HG03558 (cell line): ENCODE measurements at regions not wholly inside any gene's neighbourhood (a gene's known extent, or its start where the extent isn't known, plus 50 kb on each side); places are given as distances from the start of the nearest gene placed in this dataset.
"Not testable (repeated sequence)": the region's sequence is repeated elsewhere in the genome, so short reads cannot be mapped to it uniquely, and the experiment has no call there.

Source experiments
- ATAC-seq: cut with Tn5 transposase; IDR thresholded peaks from one replicate; pipeline ENCODE4 v1.9.1; 2021; ENCODE audit warnings: moderate number of reproducible peaks; ENCODE audit not compliant: unreplicated experiment; ENCODE audit errors: extremely low read depth

- ATAC-seq, result no peak
Measured at GRCh38 chr19:27876976-27877512, 1335.9 kb downstream of the UQCRFS1 start.

DNA sequence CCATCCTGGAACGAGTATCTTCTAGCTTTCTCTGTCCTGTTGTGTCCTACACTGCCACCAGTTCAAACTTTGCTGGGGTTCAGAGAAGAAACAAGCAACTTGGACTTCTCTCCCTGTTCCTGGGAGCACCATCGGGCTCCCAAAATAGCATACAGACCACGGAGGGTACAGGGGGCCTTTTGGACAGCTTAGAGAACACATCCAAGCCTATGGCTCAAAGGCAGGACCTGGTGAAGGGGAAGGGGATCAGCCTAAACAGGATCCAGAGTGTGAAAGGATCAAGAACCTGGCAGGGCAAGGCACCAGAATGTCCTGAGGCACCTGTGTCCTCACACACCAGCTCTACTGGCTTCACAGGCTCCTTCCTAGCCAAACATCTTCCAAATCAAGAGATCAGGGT, 1336.5 kb downstream of the UQCRFS1 start:
- no peak for ATAC-seq

GRCh38 chr19:27872370-27872769, 1340.6 kb downstream of the UQCRFS1 start:
- ATAC-seq, result no peak

DNA sequence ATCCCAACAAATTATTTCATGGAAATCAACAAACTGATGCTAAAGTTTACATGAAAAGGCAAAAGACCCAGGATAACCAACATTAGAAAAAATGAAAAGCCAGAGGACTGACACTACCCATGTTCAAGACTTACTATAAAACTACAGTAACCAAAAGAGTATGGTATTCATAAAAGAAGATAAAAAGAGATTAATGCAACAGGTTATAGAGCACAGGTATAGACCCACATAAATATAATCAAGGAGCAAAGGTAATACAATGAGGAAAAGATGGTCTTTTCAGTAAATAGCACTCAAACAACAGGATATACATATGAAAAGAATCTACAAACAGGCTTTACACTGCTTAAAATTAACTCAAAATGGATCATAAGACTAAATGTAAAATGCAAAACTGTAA, 1342.7 kb downstream of the UQCRFS1 start:
- ATAC-seq, result no peak

DNA sequence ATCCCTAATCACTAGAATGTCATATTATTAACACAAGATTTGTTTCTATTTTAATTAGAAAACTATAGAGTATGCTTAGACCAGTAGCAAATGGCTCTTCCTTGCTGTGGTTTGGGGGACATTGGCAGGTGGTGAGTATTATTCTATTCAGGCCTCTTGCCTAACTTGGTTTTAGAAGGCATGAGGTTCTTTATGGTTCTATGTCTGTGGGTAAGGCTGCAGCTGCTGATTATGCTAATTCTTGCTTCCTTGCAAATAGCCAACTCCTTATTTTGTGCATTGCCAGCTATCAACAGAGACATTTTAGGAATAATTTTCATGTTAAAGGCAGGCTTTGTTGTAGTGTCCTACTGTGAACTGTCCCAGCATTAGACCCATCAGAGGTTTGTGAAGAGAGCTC, 1344.9 kb downstream of the UQCRFS1 start:
- no peak for ATAC-seq

GRCh38 chr19:27865927-27866777, 1346.8 kb downstream of the UQCRFS1 start:
- no peak for ATAC-seq

DNA sequence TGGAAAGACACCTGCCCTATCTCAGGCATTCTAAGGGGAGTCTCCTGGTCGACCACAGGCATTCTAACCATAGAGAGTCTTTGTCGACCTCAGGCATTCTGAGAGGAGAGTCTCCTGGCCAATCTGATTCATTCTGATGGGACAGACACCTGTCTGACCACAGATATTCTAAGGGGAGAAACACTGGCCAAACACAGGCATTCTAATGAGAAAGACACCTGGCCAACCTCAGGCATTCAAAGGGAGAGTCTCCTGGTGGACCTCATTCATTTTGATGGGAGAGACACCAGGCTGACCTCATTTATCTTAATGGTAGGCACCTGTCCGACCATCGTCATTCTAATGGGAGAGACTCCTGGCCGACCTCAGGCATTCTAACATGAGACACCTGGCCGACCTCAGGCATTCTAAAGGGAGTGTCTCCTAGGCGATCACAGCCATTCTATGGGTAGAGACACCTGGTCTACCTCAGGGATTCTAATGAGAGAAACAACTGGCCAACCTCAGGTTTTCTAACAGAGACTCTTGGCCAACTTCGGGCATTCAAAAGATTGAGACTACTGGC, 1351.5 kb downstream of the UQCRFS1 start:
- ATAC-seq, result no peak

DNA sequence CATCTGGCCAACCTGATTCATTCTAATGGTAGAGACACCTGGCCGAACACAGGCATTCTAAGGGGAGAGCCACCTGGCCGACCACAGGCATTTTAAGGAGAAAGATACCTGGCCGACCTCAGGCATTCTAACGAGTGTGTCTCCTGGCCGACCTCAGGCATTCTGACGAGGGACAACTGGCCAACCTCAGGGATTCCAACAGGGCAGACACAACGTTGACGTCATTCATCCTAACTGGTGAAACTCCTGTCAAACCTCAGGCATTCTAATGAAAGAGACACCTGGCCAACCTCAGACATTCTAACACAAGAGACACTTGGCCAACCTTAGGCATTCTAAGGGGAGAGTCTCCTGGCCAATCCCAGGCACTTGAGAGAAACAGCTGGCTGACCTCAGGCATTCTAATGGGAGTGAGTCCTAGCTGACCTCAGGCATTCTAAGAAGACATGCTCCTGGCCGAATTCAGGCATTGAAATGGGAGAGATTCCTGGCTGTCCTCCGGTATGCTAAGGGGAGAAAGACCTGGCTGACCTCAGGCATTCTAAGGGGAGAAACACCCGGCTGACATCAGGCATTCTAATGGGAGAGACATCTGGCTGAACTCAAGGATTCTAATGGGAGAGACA, 1352.5 kb downstream of the UQCRFS1 start:
- no peak for ATAC-seq

DNA sequence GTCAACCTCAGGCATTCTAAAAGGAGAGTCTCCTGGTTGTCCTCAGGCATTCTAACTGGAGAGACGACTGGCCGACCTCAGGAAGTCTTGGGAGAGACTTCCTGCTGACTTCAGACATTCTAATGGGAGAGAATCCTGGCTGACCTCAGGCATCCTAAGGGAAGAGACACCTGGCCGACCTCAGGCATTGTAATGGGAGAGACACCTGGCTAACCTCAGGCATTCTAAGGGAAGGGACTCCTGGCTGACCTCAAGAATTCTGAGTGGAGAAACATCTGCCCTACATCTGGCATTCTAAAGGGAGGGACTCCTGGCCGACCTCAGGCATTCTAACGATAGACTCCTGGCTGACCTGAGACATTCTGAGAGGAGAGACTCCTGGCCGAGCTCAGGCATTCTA, 1353.3 kb downstream of the UQCRFS1 start:
- no peak for ATAC-seq

DNA sequence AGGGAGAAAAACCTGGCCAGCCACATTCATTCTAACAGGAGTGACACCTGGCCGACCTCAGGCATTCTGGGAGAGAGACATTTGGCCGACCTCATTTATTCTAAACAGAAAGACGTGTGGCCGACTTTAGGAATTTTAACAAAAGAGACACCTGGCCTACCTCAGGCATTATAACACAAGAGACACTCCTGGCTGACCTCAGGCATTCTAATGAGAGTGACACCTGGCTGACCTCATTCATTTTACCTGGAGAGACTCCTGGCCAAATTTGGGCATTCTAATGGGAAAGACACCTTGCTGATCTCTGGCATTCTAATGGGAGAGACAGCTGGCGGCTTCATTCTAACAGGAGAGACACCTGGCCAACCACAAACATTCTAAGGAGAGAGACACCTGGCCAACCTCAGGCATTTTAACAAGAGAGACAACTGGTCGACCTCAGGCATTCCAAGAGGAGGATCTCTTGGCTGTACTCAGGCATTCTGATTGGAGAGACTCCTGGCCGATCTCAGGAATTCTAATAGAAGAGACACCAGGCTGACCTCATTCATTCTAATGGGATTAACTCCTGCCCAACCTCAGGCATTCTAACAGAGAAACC, 1353.9 kb downstream of the UQCRFS1 start:
- ATAC-seq, result no peak

DNA sequence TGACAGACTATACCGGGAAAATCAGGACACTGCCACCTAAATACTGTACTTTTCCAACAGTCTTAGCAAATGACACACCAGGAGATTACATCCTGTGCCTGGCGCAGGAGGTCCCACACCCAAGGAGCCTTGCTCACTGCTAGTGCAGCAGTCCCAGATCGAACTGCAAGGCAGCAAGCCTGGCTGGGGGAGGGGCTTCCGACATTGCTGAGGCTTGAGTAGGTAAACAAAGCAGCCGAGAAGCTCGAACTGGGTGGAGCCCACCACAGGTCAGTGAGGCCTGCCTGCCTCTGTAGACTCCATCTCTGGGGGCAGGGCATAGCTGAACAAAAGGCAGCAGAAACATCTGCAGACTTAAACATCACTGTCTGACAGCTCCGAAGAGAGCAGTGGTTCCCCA, 1360.0 kb downstream of the UQCRFS1 start:
- not testable (repeated sequence) for ATAC-seq

- no peak for ATAC-seq
Measured at GRCh38 chr19:27851543-27852060, 1361.3 kb downstream of the UQCRFS1 start.

DNA sequence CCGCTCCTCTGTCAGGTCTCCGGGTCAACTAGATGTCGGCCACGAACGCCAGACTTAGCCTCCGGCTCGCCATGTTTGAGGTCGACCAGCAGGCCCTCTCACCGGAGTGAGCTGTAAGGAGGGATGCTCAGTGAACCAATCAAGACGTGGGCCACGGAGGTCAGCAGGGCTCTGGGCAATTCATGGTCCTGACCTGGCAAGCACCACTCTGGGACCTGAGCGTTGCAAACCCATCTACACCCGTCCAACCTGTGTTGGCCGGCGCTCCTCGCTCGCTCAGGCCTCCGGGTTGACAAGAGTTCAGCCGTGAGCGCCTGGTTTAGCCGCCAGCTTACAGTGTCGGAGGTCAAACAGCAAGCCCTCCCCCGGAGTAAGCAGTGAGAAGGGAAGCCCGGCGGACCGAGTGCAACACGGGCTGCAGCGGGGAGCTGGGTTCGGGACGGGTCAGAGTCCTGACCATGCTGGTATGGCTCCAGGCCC, 1361.9 kb downstream of the UQCRFS1 start:
- ATAC-seq, result no peak

DNA sequence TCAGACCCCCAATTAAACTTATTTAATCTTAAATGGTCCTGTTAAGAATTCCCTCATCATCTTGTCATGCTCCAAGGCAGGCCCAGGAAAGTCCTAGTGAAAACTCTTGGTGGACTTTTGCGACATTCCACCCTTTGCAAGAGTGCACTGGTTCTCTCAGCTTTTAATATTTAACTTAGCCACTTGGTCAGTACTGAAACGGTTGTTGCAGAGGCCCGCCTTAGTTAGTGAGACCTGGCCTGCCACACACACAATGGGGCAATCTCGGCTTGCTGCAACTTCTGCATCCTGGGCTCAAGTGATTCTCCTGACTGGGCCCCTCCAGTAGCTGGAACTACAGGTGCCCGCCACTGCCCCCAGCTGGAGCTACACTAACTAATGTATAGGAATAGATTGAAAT, 1366.0 kb downstream of the UQCRFS1 start:
- ATAC-seq, result no peak

DNA sequence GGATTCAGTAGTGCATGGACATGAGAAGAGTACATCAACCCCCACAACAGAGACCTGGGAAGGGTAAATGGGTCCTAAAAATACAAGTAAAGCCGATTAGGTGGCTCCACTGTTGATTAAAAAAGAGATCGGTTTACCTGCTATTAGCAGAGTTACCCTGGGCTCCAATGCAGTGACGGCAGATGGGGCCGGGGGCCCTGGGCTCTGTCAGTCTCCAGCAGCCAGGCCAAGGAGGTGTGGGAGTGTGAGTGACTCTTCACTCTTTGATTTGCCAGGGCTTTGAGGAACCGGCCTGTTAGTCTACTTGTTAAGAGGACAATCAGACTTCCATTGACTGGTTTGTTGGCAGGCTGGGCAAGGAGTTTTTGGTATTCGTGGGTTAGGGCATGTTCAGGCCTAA, 1368.7 kb downstream of the UQCRFS1 start:
- ATAC-seq, result no peak

- ATAC-seq, result no peak
Measured at GRCh38 chr19:27843861-27844260, 1369.1 kb downstream of the UQCRFS1 start.

DNA sequence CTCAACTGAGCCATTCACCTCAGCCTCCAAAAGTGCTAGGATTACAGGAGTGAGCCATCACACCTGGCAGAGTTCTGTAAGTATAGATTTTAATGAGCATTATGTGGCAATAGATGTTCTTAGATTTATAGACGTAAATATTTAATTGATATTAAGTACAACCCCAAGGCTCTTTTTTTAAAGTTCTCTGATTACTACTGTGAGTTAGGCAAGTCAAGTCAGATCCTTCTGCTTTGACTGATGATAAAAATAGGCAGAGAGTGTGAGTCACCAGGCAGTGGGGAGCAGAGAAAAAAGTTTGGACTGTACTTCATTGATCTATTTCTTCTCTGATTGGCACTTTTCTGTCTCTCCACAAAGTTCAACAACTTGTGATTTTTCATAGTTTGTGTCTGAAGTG, 1379.9 kb downstream of the UQCRFS1 start:
- no peak for ATAC-seq

DNA sequence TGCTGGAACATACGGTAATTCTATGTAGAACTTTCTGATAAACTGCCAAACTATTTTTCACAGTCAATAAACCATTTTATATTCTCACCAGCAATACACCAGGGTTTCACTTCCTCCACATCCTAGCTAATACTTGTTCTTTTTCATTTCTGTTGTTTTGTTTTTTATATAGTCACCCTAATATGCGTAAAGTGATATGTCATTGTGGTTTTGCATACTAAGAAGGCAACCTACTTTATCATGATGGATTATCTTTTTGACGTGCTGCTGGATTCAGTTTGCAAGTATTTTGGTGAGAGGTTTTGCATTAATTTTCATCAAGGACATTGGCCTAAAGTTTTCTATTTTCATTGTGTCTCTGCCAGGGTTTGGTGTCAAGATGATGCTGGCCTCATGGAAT, 1384.1 kb downstream of the UQCRFS1 start:
- ATAC-seq, result no peak

GRCh38 chr19:27824108-27824507, 1388.8 kb downstream of the UQCRFS1 start:
- ATAC-seq, result no peak

GRCh38 chr19:27822336-27822735, 1390.6 kb downstream of the UQCRFS1 start:
- no peak for ATAC-seq
